Right lobe of liver (tissue), 6 donors: ENCODE measurements at regions not wholly inside any gene's neighbourhood (a gene's known extent, or its start where the extent isn't known, plus 50 kb on each side); places are given as distances from the start of the nearest gene placed in this dataset.
A peak's percentile ranks its signal among the peaks of the same experiment; 100 is the strongest.

Experiments
- ATAC-seq, 4 donors: fragments of 200-7000 bp; cut with Tn5 transposase; one replicate each; pipeline ENCODE4 v1.9.1; 2020; ENCODE audit warnings: mild to moderate bottlenecking in 4 of 4, moderate library complexity in 4 of 4
- DNase-seq, 3 donors: peaks; one replicate each; pipeline ENCODE4 v3.0.0-alpha.2; 2020
- H3K27ac ChIP-seq, 3 donors: fragments of 200-600 bp; one replicate each; pipeline ENCODE4 v1.8.0; 2022
- H3K27me3 ChIP-seq, 2 donors: fragments of 200-600 bp; one replicate each; pipeline ENCODE4 v1.8.0; 2022
- H3K36me3 ChIP-seq, 4 donors: fragments of 200-600 bp; sonication (generic) in 1 of 4; one replicate each; pipeline versions ENCODE4 v1.5.1 to v1.8.0; 2017 to 2022; ENCODE audit warnings: control low read depth in 1 of 4
- H3K4me1 ChIP-seq, 4 donors: fragments of 200-600 bp; sonication (generic) in 1 of 4; one replicate each; pipeline versions ENCODE4 v1.5.1 to v1.8.0; 2017 to 2022; ENCODE audit warnings: control low read depth in 1 of 4
- H3K4me3 ChIP-seq, 3 donors: fragments of 200-600 bp; one replicate each; pipeline ENCODE4 v1.8.0; 2022
- H3K9me3 ChIP-seq, 4 donors: fragments of 200-600 bp; sonication (generic) in 1 of 4; one replicate each; pipeline versions ENCODE4 v1.5.1 to v1.8.0; 2017 to 2022; ENCODE audit warnings: control low read depth in 1 of 4
- POLR2A ChIP-seq: fragments of 450-650 bp; IDR thresholded peaks from one replicate; pipeline ENCODE4 v1.6.1; 2017; ENCODE audit warnings: antibody characterized with exemption, mild to moderate bottlenecking
- WGBS: methylation state at CpG from one replicate; pipeline ENCODE4 v1.1.6; 2018; ENCODE audit warnings: low coverage, low lambda C conversion rate; ENCODE audit not compliant: insufficient coverage; ENCODE audit errors: missing lambda C conversion rate; 5-methylcytosine and 5-hydroxymethylcytosine counted together
- intact Hi-C, 2 donors: fragments of 100-400 bp; cut with DNase I; formaldehyde crosslinking; loops; one replicate each; pipeline versions ENCODE4 v1.11.2 to v1.14.1; 2022
- TF ChIP-seq, protein P1 (sequence below), 4 donors: fragments of 200-600 bp in 3 of 4; fragments of 450-650 bp in 1 of 4; IDR thresholded peaks; one replicate each; pipeline versions ENCODE4 v1.5.1 to v1.8.0; 2016 to 2022; ENCODE audit warnings: antibody characterized with exemption in 4 of 4, mild to moderate bottlenecking in 2 of 4
- donor health status: DM: no; HTN: yes; CAD: no.
- donor health status: DM: no; HTN: no; CAD: no.
- donor health status: DM: no; HTN: no; CAD: no.
- donor health status: DM: no; HTN: yes; CAD: no.
- donor health status: DM: no; HTN: yes; CAD: no.

DNA sequence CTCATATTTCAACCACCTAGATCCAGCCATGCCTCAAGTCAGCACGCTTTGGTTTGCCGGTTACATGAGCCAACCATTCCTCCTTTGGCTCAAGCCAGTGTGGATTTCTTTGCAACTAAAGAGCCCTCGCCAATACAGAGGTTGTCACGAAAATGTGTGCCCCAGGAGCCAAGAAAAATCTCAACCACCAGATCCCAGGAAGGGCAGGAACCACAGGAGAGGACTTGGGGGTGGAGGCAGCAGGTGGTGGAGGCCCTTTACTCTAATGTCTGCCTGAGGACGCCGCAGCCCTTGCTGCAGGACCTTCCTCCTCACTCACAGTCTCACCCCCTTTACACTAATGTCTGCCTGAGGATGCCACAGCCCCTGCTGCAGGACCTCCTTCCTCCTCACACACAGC, 144.8 kb upstream of the PHACTR3 start:
- intact Hi-C loops, result no loop called here
- ATAC-seq, result no peak
- Histone ChIP-seq H3K9me3 (no peaks in the 10 kb centered on the region), H3K4me1 (peaks cover 0 to 8% (median 0%) of the 10 kb centered on the region in 4 donors), H3K27me3 (no peaks in the 10 kb centered on the region), H3K36me3 (no peaks in the 10 kb centered on the region), H3K4me3 (no peak overlapping the region), H3K27ac (no peak overlapping the region)
- TF ChIP-seq, protein P1, sequence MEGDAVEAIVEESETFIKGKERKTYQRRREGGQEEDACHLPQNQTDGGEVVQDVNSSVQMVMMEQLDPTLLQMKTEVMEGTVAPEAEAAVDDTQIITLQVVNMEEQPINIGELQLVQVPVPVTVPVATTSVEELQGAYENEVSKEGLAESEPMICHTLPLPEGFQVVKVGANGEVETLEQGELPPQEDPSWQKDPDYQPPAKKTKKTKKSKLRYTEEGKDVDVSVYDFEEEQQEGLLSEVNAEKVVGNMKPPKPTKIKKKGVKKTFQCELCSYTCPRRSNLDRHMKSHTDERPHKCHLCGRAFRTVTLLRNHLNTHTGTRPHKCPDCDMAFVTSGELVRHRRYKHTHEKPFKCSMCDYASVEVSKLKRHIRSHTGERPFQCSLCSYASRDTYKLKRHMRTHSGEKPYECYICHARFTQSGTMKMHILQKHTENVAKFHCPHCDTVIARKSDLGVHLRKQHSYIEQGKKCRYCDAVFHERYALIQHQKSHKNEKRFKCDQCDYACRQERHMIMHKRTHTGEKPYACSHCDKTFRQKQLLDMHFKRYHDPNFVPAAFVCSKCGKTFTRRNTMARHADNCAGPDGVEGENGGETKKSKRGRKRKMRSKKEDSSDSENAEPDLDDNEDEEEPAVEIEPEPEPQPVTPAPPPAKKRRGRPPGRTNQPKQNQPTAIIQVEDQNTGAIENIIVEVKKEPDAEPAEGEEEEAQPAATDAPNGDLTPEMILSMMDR (IDR thresholded peaks at IDR 0.05), result no peak
- TF ChIP-seq POLR2A, result no peak
- DNase-seq, result no peak
- no CpG with 5 or more reads among the region's 6 CpGs for WGBS

DNA sequence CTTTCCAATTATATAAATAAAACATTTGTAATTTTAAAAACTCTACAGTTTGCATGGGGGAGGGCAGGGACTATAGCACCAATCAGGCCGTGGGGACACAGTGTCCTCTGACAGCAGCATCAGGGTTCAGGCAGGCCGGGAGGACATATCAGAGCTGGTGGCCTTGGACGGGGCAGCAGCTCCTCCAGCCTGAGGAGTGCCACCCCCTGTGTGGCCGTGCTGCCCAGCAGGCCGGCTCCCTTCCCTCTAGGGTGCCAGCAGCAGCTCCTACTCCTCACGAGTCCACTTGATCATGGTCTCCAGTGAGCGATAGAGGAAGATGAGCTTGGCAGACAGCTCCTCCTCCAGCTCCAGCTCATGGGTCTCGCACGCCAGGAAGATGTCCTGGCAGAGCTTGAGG, 144.0 kb upstream of the PHACTR3 start:
- intact Hi-C loops, result no loop called here
- DNase-seq (no peak), ATAC-seq (no peak)
- no peak overlapping the region for H3K27ac ChIP-seq
- no peaks in the 10 kb centered on the region for H3K36me3 ChIP-seq
- H3K27me3 ChIP-seq, result no peaks in the 10 kb centered on the region
- H3K4me1 ChIP-seq, result peaks cover 0 to 4% (median 0%) of the 10 kb centered on the region in 4 donors
- WGBS, result 56% methylated on average over 3 of the region's 9 CpGs
- no peak overlapping the region for H3K4me3 ChIP-seq
- TF ChIP-seq, protein P1 (IDR thresholded peaks at IDR 0.05), result no peak
- TF ChIP-seq POLR2A, result no peak
- H3K9me3 ChIP-seq, result no peaks in the 10 kb centered on the region

DNA sequence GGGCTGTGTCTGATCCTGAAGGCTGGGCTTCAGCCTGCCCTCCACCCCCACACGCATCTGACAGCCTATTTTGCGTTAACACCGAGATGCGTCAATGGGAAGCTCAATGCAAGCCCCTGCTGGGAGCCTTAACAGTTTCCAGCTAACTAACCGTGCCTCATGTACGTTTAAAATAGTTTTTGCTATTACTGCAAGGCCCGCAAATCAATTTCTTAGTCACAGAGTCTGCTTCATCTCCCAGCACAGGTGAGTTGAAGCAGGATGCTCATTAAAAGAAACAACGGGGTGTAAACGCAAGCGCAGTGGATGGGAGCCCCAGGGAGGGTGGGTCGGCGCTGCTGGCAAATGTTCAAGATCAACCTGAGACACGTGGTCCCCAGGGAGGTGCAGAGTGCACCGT, 142.8 kb upstream of the PHACTR3 start:
- H3K27ac ChIP-seq, result no peak overlapping the region
- H3K4me3 ChIP-seq, result no peak overlapping the region
- DNase-seq (no peak), ATAC-seq (no peak)
- intact Hi-C loops, result no loop called here
- 63% methylated on average over 14 of the region's 14 CpGs for WGBS
- TF ChIP-seq, protein P1 (IDR thresholded peaks at IDR 0.05), result no peak
- TF ChIP-seq POLR2A, result no peak
- no peaks in the 10 kb centered on the region for H3K36me3 ChIP-seq
- H3K27me3 ChIP-seq, result no peaks in the 10 kb centered on the region
- H3K9me3 ChIP-seq, result no peaks in the 10 kb centered on the region
- H3K4me1 ChIP-seq, result no peaks in the 10 kb centered on the region

DNA sequence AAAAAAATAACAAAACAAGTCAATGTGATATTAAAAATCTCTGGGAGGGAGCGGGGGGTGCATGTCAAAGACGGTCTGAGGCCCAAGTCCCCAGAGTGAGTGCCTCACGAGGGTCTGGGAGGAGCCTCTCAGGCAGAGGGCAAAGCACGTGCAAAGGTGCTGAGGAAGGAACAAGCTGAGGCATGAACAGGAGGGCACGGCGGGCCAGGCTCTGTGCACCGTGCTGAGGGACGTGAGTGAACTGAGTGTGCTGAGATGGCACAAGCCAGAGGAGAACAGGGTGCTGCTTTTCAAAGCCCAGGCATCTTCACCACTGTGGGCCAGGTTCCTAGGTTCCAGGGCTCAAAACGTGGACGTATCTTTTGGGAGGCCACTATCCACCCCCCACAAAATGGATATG, 142.1 kb upstream of the PHACTR3 start:
- Histone ChIP-seq H3K27ac (no peak overlapping the region), H3K36me3 (no peaks in the 10 kb centered on the region), H3K4me1 (no peaks in the 10 kb centered on the region), H3K27me3 (no peaks in the 10 kb centered on the region), H3K9me3 (no peaks in the 10 kb centered on the region), H3K4me3 (no peak overlapping the region)
- ATAC-seq (no peak), DNase-seq (no peak)
- WGBS, result 69% methylated on average over 6 of the region's 10 CpGs
- intact Hi-C loops, result no loop called here
- TF ChIP-seq POLR2A, result no peak
- TF ChIP-seq, protein P1 (IDR thresholded peaks at IDR 0.05), result no peak

DNA sequence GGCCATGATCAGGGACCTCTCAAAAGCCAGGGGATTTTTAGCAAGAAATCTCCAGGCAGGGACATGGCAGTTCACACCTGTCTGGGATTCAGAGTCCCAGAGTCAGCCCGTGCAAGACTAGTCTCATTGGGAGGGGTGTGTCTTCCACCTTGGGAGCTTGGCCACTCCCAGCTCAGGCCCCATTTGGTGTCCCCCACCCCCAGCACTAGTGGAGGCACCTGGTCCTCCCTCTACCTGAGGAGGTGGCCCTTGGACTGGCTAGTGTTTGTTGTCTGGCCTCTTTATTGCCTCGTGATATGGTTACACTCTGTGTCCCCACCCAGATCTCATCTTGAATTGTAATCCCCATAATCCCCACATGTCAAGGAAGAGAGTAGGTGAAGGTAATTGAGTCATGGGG, 140.8 kb upstream of the PHACTR3 start:
- no CpG with 5 or more reads among the region's 2 CpGs for WGBS
- Histone ChIP-seq H3K27ac (no peak overlapping the region), H3K27me3 (no peaks in the 10 kb centered on the region), H3K36me3 (no peaks in the 10 kb centered on the region), H3K4me3 (no peak overlapping the region), H3K9me3 (no peaks in the 10 kb centered on the region), H3K4me1 (no peaks in the 10 kb centered on the region)
- TF ChIP-seq, protein P1 (IDR thresholded peaks at IDR 0.05), result no peak
- TF ChIP-seq POLR2A, result no peak
- DNase-seq (no peak), ATAC-seq (peak in 1 of 4 donors; percentile 8)
- intact Hi-C loops, result no loop called here
